ENCODE measurements at regions not wholly inside any gene's neighbourhood (a gene's known extent, or its start where the extent isn't known, plus 50 kb on each side); places are given as distances from the start of the nearest gene placed in this dataset.
"Not testable (repeated sequence)": the region's sequence is repeated elsewhere in the genome, so short reads cannot be mapped to it uniquely, and the experiment has no call there.

GRCh38 chrX:16067886-16068515 is 55.4 kb upstream of the GRPR start:
- no peak for DNase-seq

- DNase-seq: no peak
Measured at GRCh38 chrX:16063921-16064320, 59.4 kb upstream of the GRPR start.

- no peak for DNase-seq
Measured at GRCh38 chrX:16063141-16063540, 60.2 kb upstream of the GRPR start.

GRCh38 chrX:16061296-16061695 is 62.1 kb upstream of the GRPR start:
- no peak for DNase-seq

GRCh38 chrX:16060252-16060651 is 63.1 kb upstream of the GRPR start:
- DNase-seq: no peak

GRCh38 chrX:16049126-16049525 is 74.2 kb upstream of the GRPR start:
- DNase-seq: not testable (repeated sequence)

GRCh38 chrX:16042980-16043379 is 80.4 kb upstream of the GRPR start:
- DNase-seq: no peak

- no peak for DNase-seq
Measured at GRCh38 chrX:16039834-16040233, 83.5 kb upstream of the GRPR start.

- DNase-seq: no peak
Measured at GRCh38 chrX:16039363-16039762, 84.0 kb upstream of the GRPR start.

GRCh38 chrX:16033331-16033730 is 90.0 kb upstream of the GRPR start:
- DNase-seq: peak in 1 of 2 experiments; percentile 6

- no peak for DNase-seq
Measured at GRCh38 chrX:16028576-16028975, 94.8 kb upstream of the GRPR start.

GRCh38 chrX:16023790-16024734 is 99.3 kb upstream of the GRPR start:
- peak in 1 of 2 experiments; percentile 6 for DNase-seq

- DNase-seq: peak in 1 of 2 experiments; percentile 17
Measured at GRCh38 chrX:16022580-16023200, 100.7 kb upstream of the GRPR start.

GRCh38 chrX:16018291-16018690 is 105.1 kb upstream of the GRPR start:
- no peak for DNase-seq

- DNase-seq: peak in 1 of 2 experiments; percentile 16
Measured at GRCh38 chrX:16014171-16014570, 109.2 kb upstream of the GRPR start.

GRCh38 chrX:16012250-16012649 is 111.1 kb upstream of the GRPR start:
- no peak for DNase-seq

- DNase-seq: no peak
Measured at GRCh38 chrX:16005917-16006316, 117.4 kb upstream of the GRPR start.

- no peak for DNase-seq
Measured at GRCh38 chrX:16002185-16002584, 121.2 kb upstream of the GRPR start.

- no peak for DNase-seq
Measured at GRCh38 chrX:15998350-15998749, 125.0 kb upstream of the GRPR start.

- DNase-seq: no peak
Measured at GRCh38 chrX:15989716-15990115, 133.6 kb upstream of the GRPR start.

- DNase-seq: no peak
Measured at GRCh38 chrX:15988661-15989603, 134.3 kb upstream of the AP1S2 start.

- no peak for DNase-seq
Measured at GRCh38 chrX:15985937-15986336, 131.3 kb upstream of the AP1S2 start.

GRCh38 chrX:15983034-15983433 is 128.4 kb upstream of the AP1S2 start:
- no peak for DNase-seq

All from AML-193 (cell line).